HEK293 (cell line): ENCODE measurements at regions not wholly inside any gene's neighbourhood (a gene's known extent, or its start where the extent isn't known, plus 50 kb on each side); places are given as distances from the start of the nearest gene placed in this dataset.

Experiments used
- CTCF ChIA-PET: fragments of 350-600 bp; formaldehyde crosslinking; extraction: SDS; loops from one replicate; lab custom pipeline; 2021; ENCODE audit warnings: antibody characterized with exemption; lab: Yijun Ruan, JAX
- POLR2A ChIA-PET: fragments of 300-600 bp; formaldehyde crosslinking; extraction: SDS; loops from one replicate; lab custom pipeline; 2020; ENCODE audit warnings: antibody characterized with exemption, inconsistent platforms; lab: Yijun Ruan, JAX
- H3K27ac ChIP-seq: fragments of 200-500 bp; sonication (Bioruptor generic); 2 replicates; pipeline ENCODE4 v1.5.1; 2014; ENCODE audit warnings: low read depth, low read length, control low read depth, inconsistent platforms; ENCODE audit errors: extremely low read depth
- H3K36me3 ChIP-seq, 2 experiments: fragments of 200-500 bp in 1 of 2; sonication (Bioruptor generic) in 1 of 2; 1 replicate in 1 of 2; 2 replicates in 1 of 2; pipeline ENCODE4 v1.5.1; 2014 to 2017; ENCODE audit warnings: inconsistent platforms in 2 of 2, low read length in 2 of 2; ENCODE audit not compliant: control insufficient read depth in 2 of 2, insufficient read depth in 1 of 2
- H3K4me1 ChIP-seq: fragments of 200-500 bp; sonication (Bioruptor generic); 2 replicates; pipeline ENCODE4 v1.5.1; 2014; ENCODE audit warnings: mild to moderate bottlenecking, low read length, inconsistent platforms; ENCODE audit not compliant: control insufficient read depth, insufficient read depth
- H3K4me3 ChIP-seq: 2 replicates; pipeline ENCODE4 v1.5.1; 2011; ENCODE audit warnings: low read depth, mild to moderate bottlenecking, control low read depth, low read length, moderate library complexity
- H3K9me3 ChIP-seq: fragments of 200-500 bp; sonication (Bioruptor generic); 2 replicates; pipeline ENCODE4 v1.5.1; 2014; ENCODE audit warnings: low read depth, low read length, inconsistent platforms; ENCODE audit not compliant: control insufficient read depth, insufficient read depth
- BCL11A ChIP-seq: fragments of 450-650 bp; formaldehyde crosslinking; IDR thresholded peaks from 2 replicates; pipeline ENCODE4 v1.5.1; 2016; ENCODE audit warnings: low read depth, missing biosample characterization, missing genetic modification characterization
- GLIS1 ChIP-seq: fragments of 450-650 bp; formaldehyde crosslinking; IDR thresholded peaks from 2 replicates; pipeline ENCODE4 v1.5.1; 2016; ENCODE audit warnings: missing biosample characterization, missing genetic modification characterization
- PRDM1 ChIP-seq: fragments of 450-650 bp; formaldehyde crosslinking; IDR thresholded peaks from 2 replicates; pipeline ENCODE4; 2016; ENCODE audit warnings: missing biosample characterization, missing genetic modification characterization
- ZFP41 ChIP-seq: fragments of 450-650 bp; formaldehyde crosslinking; IDR thresholded peaks from 2 replicates; pipeline ENCODE4 v1.5.1; 2016; ENCODE audit warnings: missing biosample characterization, missing genetic modification characterization, borderline replicate concordance
- ZFP69B ChIP-seq: fragments of 450-650 bp; formaldehyde crosslinking; IDR thresholded peaks from 2 replicates; pipeline ENCODE4 v1.5.1; 2016; ENCODE audit warnings: missing biosample characterization, missing genetic modification characterization
- ZNF24 ChIP-seq: fragments of 450-650 bp; formaldehyde crosslinking; IDR thresholded peaks from 2 replicates; pipeline ENCODE4 v1.5.1; 2016; ENCODE audit warnings: missing biosample characterization, missing genetic modification characterization
- ZNF248 ChIP-seq: fragments of 450-650 bp; formaldehyde crosslinking; IDR thresholded peaks from 2 replicates; pipeline ENCODE4 v1.5.1; 2017; ENCODE audit warnings: missing biosample characterization, missing genetic modification characterization
- ZNF311 ChIP-seq: fragments of 450-650 bp; formaldehyde crosslinking; IDR thresholded peaks from 2 replicates; pipeline ENCODE4 v1.5.1; 2017; ENCODE audit warnings: missing biosample characterization, missing genetic modification characterization, borderline replicate concordance
- ZNF335 ChIP-seq: fragments of 450-650 bp; formaldehyde crosslinking; conservative IDR thresholded peaks from 2 replicates; pipeline ENCODE4 v1.5.1; 2016; ENCODE audit warnings: missing biosample characterization, missing genetic modification characterization
- ZNF350 ChIP-seq: fragments of 450-650 bp; formaldehyde crosslinking; IDR thresholded peaks from 2 replicates; pipeline ENCODE4 v1.5.0; 2017; ENCODE audit warnings: missing biosample characterization, mild to moderate bottlenecking, missing genetic modification characterization
- ZNF394 ChIP-seq: fragments of 450-650 bp; formaldehyde crosslinking; IDR thresholded peaks from 2 replicates; pipeline ENCODE4 v1.5.1; 2016; ENCODE audit warnings: missing biosample characterization, missing genetic modification characterization, mild to moderate bottlenecking, moderate library complexity, borderline replicate concordance
- ZNF521 ChIP-seq: fragments of 450-650 bp; formaldehyde crosslinking; IDR thresholded peaks from 2 replicates; pipeline ENCODE4 v1.5.1; 2017; ENCODE audit warnings: missing biosample characterization, mild to moderate bottlenecking, missing genetic modification characterization
- ZNF600 ChIP-seq: fragments of 450-650 bp; formaldehyde crosslinking; IDR thresholded peaks from 2 replicates; pipeline ENCODE4 v1.5.1; 2016; ENCODE audit warnings: missing biosample characterization, missing genetic modification characterization
- ZNF621 ChIP-seq: fragments of 450-650 bp; formaldehyde crosslinking; IDR thresholded peaks from 2 replicates; pipeline ENCODE4 v1.5.1; 2017; ENCODE audit warnings: missing biosample characterization, missing genetic modification characterization
- ZNF624 ChIP-seq: fragments of 450-650 bp; formaldehyde crosslinking; IDR thresholded peaks from 2 replicates; pipeline ENCODE4 v1.5.1; 2017; ENCODE audit warnings: missing biosample characterization, missing genetic modification characterization
- ZNF664 ChIP-seq: fragments of 450-650 bp; formaldehyde crosslinking; IDR thresholded peaks from 2 replicates; pipeline ENCODE4 v1.5.1; 2016; ENCODE audit warnings: missing biosample characterization, missing genetic modification characterization
- ZNF670 ChIP-seq: fragments of 450-650 bp; formaldehyde crosslinking; IDR thresholded peaks from 2 replicates; pipeline ENCODE4 v1.5.1; 2016; ENCODE audit warnings: missing biosample characterization, missing genetic modification characterization, low read depth
- TF ChIP-seq, protein P1 (sequence below): fragments of 450-650 bp; formaldehyde crosslinking; conservative IDR thresholded peaks from 2 replicates; pipeline ENCODE4 v1.5.1; 2016; ENCODE audit warnings: low read depth, missing biosample characterization, missing genetic modification characterization
- TF ChIP-seq, protein P2 (sequence below): fragments of 450-650 bp; formaldehyde crosslinking; IDR thresholded peaks from 2 replicates; pipeline ENCODE4 v1.5.1; 2016; ENCODE audit warnings: missing biosample characterization, missing genetic modification characterization, borderline replicate concordance
- TF ChIP-seq, protein P3 (sequence below): fragments of 450-650 bp; formaldehyde crosslinking; IDR thresholded peaks from 2 replicates; pipeline ENCODE4 v1.5.1; 2016; ENCODE audit warnings: missing biosample characterization, missing genetic modification characterization
- TF ChIP-seq, protein P4 (sequence below): fragments of 450-650 bp; formaldehyde crosslinking; IDR thresholded peaks from 2 replicates; pipeline ENCODE4 v1.5.1; 2016; ENCODE audit warnings: missing biosample characterization, missing genetic modification characterization

DNA sequence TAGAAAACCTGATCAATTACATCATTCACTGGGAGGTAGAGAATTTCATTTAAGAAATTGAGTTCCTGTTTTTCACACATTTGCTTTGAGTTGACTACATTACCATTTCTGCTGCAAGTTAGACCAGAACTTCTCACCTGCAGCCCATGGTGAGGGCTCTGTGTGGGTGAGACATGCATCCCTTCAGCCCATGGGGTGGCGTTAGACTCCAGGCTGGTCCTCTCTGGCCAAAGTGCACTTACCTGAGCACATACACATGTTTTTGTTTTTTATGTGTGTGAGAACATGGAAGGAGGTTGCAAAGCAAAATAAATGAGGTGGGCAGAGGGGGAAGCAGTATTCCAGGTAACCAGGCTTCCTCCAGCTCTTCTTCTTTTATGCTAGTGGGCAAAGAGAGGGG, 470.2 kb downstream of the PMP22 start:
- Histone ChIP-seq H3K36me3 (no peaks in the 10 kb centered on the region), H3K4me1 (no peaks in the 10 kb centered on the region), H3K27ac (no peak overlapping the region), H3K4me3 (no peak overlapping the region), H3K9me3 (no peaks in the 10 kb centered on the region)
- ChIA-PET CTCF (no interaction called here), POLR2A (no interaction called here)
- TF ChIP-seq PRDM1, result no peak

DNA sequence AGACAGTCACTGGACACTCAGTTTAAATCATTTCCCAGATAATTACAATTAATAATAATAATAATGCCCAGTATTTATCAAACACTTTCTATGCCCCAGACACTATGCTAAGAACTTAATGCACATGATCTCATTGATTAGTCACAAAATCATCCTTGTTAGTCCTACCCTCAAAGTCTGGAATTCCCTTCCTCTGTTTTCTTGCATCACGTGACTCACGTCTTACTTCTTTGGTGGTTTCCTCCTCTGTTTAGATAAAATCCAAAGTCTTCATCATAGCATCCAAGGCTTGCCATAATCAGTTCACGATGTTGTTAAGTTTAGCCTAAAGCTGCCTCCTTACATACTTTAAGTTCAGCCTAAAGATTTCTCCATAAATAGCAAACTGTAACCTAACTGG, 471.9 kb downstream of the PMP22 start:
- no peaks in the 10 kb centered on the region for H3K36me3 ChIP-seq
- H3K9me3 ChIP-seq, result no peaks in the 10 kb centered on the region
- no peak overlapping the region for H3K4me3 ChIP-seq
- no peaks in the 10 kb centered on the region for H3K4me1 ChIP-seq
- CTCF ChIA-PET, result no interaction called here
- H3K27ac ChIP-seq, result no peak overlapping the region
- POLR2A ChIA-PET, result no interaction called here
- no peak for TF ChIP-seq ZNF335 (tag by site-specific recombination)
- TF ChIP-seq ZFP69B (tag by site-specific recombination), result no peak
- TF ChIP-seq ZFP41 (tag by site-specific recombination), result no peak
- TF ChIP-seq ZNF624 (tag by site-specific recombination), result no peak
- TF ChIP-seq, protein P1, sequence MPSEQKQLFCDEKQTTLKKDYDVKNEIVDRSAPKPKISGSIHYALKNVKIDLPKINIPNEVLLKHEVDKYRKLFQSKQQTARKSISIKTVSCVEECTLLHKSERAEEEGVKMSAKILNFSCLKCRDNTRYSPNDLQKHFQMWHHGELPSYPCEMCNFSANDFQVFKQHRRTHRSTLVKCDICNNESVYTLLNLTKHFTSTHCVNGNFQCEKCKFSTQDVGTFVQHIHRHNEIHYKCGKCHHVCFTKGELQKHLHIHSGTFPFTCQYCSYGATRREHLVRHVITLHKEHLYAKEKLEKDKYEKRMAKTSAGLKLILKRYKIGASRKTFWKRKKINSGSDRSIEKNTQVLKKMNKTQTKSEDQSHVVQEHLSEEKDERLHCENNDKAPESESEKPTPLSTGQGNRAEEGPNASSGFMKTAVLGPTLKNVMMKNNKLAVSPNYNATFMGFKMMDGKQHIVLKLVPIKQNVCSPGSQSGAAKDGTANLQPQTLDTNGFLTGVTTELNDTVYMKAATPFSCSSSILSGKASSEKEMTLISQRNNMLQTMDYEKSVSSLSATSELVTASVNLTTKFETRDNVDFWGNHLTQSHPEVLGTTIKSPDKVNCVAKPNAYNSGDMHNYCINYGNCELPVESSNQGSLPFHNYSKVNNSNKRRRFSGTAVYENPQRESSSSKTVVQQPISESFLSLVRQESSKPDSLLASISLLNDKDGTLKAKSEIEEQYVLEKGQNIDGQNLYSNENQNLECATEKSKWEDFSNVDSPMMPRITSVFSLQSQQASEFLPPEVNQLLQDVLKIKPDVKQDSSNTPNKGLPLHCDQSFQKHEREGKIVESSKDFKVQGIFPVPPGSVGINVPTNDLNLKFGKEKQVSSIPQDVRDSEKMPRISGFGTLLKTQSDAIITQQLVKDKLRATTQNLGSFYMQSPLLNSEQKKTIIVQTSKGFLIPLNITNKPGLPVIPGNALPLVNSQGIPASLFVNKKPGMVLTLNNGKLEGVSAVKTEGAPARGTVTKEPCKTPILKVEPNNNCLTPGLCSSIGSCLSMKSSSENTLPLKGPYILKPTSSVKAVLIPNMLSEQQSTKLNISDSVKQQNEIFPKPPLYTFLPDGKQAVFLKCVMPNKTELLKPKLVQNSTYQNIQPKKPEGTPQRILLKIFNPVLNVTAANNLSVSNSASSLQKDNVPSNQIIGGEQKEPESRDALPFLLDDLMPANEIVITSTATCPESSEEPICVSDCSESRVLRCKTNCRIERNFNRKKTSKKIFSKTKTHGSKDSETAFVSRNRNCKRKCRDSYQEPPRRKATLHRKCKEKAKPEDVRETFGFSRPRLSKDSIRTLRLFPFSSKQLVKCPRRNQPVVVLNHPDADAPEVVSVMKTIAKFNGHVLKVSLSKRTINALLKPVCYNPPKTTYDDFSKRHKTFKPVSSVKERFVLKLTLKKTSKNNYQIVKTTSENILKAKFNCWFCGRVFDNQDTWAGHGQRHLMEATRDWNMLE (tag by site-specific recombination), result no peak
- TF ChIP-seq ZNF24 (tag by site-specific recombination), result no peak
- TF ChIP-seq ZNF311 (tag by site-specific recombination), result no peak
- no peak for TF ChIP-seq GLIS1 (tag by site-specific recombination)
- TF ChIP-seq, protein P2, sequence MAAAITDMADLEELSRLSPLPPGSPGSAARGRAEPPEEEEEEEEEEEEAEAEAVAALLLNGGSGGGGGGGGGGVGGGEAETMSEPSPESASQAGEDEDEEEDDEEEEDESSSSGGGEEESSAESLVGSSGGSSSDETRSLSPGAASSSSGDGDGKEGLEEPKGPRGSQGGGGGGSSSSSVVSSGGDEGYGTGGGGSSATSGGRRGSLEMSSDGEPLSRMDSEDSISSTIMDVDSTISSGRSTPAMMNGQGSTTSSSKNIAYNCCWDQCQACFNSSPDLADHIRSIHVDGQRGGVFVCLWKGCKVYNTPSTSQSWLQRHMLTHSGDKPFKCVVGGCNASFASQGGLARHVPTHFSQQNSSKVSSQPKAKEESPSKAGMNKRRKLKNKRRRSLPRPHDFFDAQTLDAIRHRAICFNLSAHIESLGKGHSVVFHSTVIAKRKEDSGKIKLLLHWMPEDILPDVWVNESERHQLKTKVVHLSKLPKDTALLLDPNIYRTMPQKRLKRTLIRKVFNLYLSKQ (tag by site-specific recombination), result no peak
- TF ChIP-seq, protein P3, sequence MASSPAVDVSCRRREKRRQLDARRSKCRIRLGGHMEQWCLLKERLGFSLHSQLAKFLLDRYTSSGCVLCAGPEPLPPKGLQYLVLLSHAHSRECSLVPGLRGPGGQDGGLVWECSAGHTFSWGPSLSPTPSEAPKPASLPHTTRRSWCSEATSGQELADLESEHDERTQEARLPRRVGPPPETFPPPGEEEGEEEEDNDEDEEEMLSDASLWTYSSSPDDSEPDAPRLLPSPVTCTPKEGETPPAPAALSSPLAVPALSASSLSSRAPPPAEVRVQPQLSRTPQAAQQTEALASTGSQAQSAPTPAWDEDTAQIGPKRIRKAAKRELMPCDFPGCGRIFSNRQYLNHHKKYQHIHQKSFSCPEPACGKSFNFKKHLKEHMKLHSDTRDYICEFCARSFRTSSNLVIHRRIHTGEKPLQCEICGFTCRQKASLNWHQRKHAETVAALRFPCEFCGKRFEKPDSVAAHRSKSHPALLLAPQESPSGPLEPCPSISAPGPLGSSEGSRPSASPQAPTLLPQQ, result no peak
- TF ChIP-seq, protein P4, sequence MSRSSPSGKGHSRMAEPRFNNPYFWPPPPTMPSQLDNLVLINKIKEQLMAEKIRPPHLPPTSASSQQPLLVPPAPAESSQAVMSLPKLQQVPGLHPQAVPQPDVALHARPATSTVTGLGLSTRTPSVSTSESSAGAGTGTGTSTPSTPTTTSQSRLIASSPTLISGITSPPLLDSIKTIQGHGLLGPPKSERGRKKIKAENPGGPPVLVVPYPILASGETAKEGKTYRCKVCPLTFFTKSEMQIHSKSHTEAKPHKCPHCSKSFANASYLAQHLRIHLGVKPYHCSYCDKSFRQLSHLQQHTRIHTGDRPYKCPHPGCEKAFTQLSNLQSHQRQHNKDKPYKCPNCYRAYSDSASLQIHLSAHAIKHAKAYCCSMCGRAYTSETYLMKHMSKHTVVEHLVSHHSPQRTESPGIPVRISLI (tag by site-specific recombination), result no peak

DNA sequence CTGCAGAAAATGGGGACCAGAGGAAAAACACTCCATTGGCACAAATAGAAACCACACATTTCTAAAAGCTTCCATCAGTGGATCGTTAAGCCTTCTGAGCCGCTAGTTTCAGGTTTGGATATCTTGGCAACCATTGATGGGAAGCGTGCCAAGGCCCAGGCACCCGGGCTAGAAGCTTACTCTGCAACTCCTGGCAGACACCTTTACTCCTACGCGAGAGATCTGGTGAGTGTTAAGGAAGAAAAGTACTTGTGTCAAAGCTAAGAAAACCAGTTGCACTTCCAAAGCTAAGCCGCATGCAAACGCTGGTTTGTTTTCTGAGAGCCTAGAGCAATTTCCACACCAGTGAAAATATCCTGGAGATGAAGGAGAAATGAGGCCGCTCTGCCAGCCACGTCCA, 472.4 kb downstream of the PMP22 start:
- no peaks in the 10 kb centered on the region for H3K4me1 ChIP-seq
- ChIA-PET POLR2A (no interaction called here), CTCF (interaction anchor here (0.6 kb wide), 1 partner anchor 22 kb away, joined by 6 read pairs; no protein-coding TSS in a partner anchor)
- no peaks in the 10 kb centered on the region for H3K36me3 ChIP-seq
- no peak overlapping the region for H3K27ac ChIP-seq
- no peak overlapping the region for H3K4me3 ChIP-seq
- H3K9me3 ChIP-seq, result no peaks in the 10 kb centered on the region
- TF ChIP-seq ZNF600, result no peak
- TF ChIP-seq ZNF248 (tag by site-specific recombination), result no peak
- TF ChIP-seq ZNF621 (tag by site-specific recombination), result no peak
- TF ChIP-seq GLIS1 (tag by site-specific recombination), result no peak
- no peak for TF ChIP-seq ZNF394 (tag by site-specific recombination)
- no peak for TF ChIP-seq ZNF664 (tag by site-specific recombination)
- no peak for TF ChIP-seq BCL11A (tag by site-specific recombination)
- no peak for TF ChIP-seq ZNF670 (tag by site-specific recombination)
- TF ChIP-seq ZNF350 (tag by site-specific recombination), result no peak
- TF ChIP-seq ZNF521 (tag by site-specific recombination), result no peak
